ENCODE measurements at regions not wholly inside any gene's neighbourhood (a gene's known extent, or its start where the extent isn't known, plus 50 kb on each side); places are given as distances from the start of the nearest gene placed in this dataset.

DNA sequence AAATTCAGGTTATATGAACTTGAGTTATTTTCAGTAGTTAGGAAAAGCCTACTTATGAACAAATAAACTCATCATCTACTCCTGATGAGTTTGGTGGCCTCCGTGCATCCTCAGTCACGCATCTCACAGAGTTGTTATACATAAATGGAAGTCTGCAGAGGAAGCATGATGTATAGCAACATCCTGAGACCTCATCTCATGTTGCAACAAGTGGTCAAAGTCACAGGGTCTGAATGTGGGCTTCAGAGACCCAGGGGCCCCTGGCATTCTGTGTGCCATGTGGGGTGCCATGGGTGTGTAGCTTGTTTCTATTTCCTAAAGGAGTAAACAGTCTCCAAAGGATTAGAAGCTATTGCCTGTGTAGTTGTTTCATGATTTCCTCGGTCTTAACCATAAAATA is 216.5 kb downstream of the IRX2 start (continued):
- TF ChIP-seq GABPA (IDR thresholded peaks at IDR 0.05; ENCODE audit: borderline replicate concordance, insufficient read depth, low read length) (no peak), TBP (IDR thresholded peaks at IDR 0.05; ENCODE audit: low read depth, low read length) (no peak), RXRA (IDR thresholded peaks at IDR 0.05; ENCODE audit: insufficient read depth, low read depth, low read length) (no peak), SIN3A (conservative IDR thresholded peaks at IDR 0.05 in 1 of 2, IDR thresholded peaks at IDR 0.05 in 1 of 2; ENCODE audit: low read depth in 1 of 2, low read length in 2 of 2) (no peak), JUND (IDR thresholded peaks at IDR 0.05; ENCODE audit: low read length) (no peak), JUN (IDR thresholded peaks at IDR 0.05; ENCODE audit: low read depth, low read length) (no peak), EGR1 (IDR thresholded peaks at IDR 0.05; ENCODE audit: borderline replicate concordance, low read depth, low read length) (no peak), BACH1 (IDR thresholded peaks at IDR 0.05; ENCODE audit: low read length) (no peak), RFX5 (IDR thresholded peaks at IDR 0.05; ENCODE audit: borderline replicate concordance, low read depth, low read length) (no peak)

All from H1 (cell line).